WERI-Rb-1 (cell line): ENCODE measurements at regions not wholly inside any gene's neighbourhood (a gene's known extent, or its start where the extent isn't known, plus 50 kb on each side); places are given as distances from the start of the nearest gene placed in this dataset.

Source experiments
- DNase-seq: peaks from one replicate; pipeline ENCODE4 v3.0.0-alpha.2; 2020
- H3K27ac ChIP-seq: fragments of 250-450 bp; sonication (Bioruptor Pico); 2 replicates; pipeline ENCODE4 v1.5.1; 2020; ENCODE audit warnings: mild to moderate bottlenecking, moderate library complexity
- H3K27me3 ChIP-seq: fragments of 250-450 bp; sonication (Bioruptor Pico); 2 replicates; pipeline ENCODE4 v1.5.1; 2021; ENCODE audit warnings: mild to moderate bottlenecking, low read depth, moderate library complexity; ENCODE audit not compliant: insufficient read depth, severe bottlenecking
- H3K36me3 ChIP-seq: fragments of 250-450 bp; sonication (Bioruptor Pico); 2 replicates; pipeline ENCODE4 v1.5.1; 2020; ENCODE audit warnings: mild to moderate bottlenecking, moderate library complexity
- H3K4me3 ChIP-seq: 2 replicates; pipeline ENCODE4 v1.5.1; 2011; ENCODE audit warnings: low read depth, mild to moderate bottlenecking, control low read depth, low read length
- H3K9me3 ChIP-seq: fragments of 250-450 bp; sonication (Bioruptor Pico); 2 replicates; pipeline ENCODE4 v1.5.1; 2021; ENCODE audit warnings: mild to moderate bottlenecking, moderate library complexity; ENCODE audit not compliant: severe bottlenecking
- TF ChIP-seq, protein P1 (sequence below): IDR thresholded peaks from 2 replicates; pipeline ENCODE4 v1.5.1; 2011; ENCODE audit warnings: low read depth, mild to moderate bottlenecking, control low read depth, inconsistent platforms, low read length

DNA sequence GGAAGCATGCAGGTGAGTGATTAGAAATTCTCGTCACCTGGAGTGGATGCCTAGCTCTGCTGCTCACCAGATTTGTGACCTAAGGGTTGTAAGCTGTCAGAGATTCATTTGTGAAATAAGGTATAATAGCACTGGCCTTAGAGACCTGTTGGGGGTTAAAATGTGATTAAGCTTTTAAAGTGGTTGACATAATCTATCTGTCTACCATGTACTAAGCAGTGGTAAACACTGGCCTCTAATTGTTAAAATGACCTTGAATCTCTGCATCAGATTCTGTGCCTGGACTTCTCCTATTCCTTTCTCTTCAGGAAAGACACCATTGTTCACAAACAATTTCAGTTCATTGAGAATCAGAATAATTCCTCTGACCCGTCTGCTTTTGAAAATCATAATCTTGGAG lies 536.2 kb downstream of the CBLN4 start:
- Histone ChIP-seq H3K9me3 (no peaks in the 10 kb centered on the region), H3K4me3 (no peak overlapping the region), H3K27me3 (peaks cover 5% of the 10 kb centered on the region), H3K36me3 (no peaks in the 10 kb centered on the region), H3K27ac (peak overlapping the region; percentile 44)
- DNase-seq, result peak; percentile 12
- TF ChIP-seq, protein P1, sequence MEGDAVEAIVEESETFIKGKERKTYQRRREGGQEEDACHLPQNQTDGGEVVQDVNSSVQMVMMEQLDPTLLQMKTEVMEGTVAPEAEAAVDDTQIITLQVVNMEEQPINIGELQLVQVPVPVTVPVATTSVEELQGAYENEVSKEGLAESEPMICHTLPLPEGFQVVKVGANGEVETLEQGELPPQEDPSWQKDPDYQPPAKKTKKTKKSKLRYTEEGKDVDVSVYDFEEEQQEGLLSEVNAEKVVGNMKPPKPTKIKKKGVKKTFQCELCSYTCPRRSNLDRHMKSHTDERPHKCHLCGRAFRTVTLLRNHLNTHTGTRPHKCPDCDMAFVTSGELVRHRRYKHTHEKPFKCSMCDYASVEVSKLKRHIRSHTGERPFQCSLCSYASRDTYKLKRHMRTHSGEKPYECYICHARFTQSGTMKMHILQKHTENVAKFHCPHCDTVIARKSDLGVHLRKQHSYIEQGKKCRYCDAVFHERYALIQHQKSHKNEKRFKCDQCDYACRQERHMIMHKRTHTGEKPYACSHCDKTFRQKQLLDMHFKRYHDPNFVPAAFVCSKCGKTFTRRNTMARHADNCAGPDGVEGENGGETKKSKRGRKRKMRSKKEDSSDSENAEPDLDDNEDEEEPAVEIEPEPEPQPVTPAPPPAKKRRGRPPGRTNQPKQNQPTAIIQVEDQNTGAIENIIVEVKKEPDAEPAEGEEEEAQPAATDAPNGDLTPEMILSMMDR, result no peak

DNA sequence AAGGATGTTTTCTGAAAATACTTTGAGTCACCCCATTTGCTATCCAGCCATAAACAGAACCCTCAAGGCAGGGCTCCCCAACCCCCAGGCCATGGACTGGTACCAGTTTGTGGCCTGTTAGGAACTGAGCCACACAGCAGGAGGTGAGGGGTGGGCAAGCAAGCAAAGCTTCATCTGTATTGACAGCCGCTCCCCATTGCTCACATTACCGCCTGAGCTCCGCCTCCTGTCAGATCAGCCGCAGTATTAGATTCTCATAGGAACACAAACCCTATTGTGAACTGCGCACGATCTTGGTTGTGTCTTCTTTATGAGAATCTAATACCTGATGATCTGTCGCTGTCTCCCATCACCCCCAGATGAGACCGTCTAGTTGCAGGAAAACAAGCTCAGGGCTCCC lies 543.8 kb downstream of the CBLN4 start:
- peaks cover 2% of the 10 kb centered on the region for H3K9me3 ChIP-seq
- H3K4me3 ChIP-seq, result no peak overlapping the region
- H3K27ac ChIP-seq, result no peak overlapping the region
- peaks cover 2% of the 10 kb centered on the region for H3K27me3 ChIP-seq
- no peak for DNase-seq
- TF ChIP-seq, protein P1, result no peak
- H3K36me3 ChIP-seq, result no peaks in the 10 kb centered on the region

DNA sequence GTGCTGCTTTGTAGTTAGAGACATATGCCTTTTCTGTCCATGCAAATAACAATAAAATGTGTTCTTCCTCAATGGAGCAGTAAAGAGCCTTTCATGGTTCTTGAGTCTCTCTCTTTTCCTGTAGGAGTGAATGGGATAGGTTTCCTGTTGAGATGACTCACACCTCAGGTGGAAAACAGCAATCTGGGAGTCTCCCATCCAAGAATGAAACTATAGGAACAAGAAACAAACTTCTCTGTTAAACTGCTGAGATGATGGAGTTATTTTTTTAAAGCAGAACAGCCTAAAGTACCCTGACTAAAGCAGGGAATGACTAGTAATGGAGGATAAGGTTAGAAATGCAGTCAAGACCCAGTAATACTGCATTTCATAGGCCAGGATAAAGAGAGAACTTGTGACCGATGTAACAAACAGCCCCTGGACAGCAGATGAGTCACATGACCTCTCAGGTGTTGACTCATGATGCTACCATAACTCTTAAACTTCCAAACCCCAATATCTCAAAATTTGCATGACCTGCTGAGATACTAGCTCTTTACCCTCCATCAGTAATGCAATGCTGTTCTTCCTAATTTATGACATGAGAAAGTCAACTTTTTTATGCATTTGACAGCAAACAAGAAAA lies 548.9 kb downstream of the CBLN4 start:
- H3K27ac ChIP-seq, result no peak overlapping the region
- peaks cover under 1% of the 10 kb centered on the region for H3K9me3 ChIP-seq
- H3K4me3 ChIP-seq, result no peak overlapping the region
- peaks cover 2% of the 10 kb centered on the region for H3K27me3 ChIP-seq
- H3K36me3 ChIP-seq, result no peaks in the 10 kb centered on the region
- TF ChIP-seq, protein P1, result no peak
- no peak for DNase-seq

DNA sequence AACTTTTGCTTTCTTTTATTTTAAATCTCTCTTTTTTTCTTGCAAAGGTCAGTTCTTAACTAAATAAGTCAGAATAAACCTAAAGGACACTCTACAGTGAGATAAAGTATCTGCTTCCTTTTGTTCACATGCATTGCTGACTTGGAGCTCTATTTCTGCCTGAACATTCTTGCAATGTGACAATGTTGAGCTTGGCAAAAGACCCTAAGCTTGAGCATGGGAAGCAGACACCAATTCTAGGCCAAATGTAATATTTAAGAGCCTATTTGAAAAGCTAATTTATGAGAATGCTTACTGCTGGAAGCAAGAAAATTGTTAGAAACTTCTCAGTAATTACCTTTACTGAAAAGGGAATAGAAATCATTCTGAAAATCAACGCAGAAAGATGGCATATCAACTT lies 556.2 kb downstream of the CBLN4 start:
- Histone ChIP-seq H3K27ac (no peak overlapping the region), H3K9me3 (no peaks in the 10 kb centered on the region), H3K27me3 (peaks cover 17% of the 10 kb centered on the region), H3K36me3 (no peaks in the 10 kb centered on the region), H3K4me3 (no peak overlapping the region)
- no peak for DNase-seq
- TF ChIP-seq, protein P1, result no peak

DNA sequence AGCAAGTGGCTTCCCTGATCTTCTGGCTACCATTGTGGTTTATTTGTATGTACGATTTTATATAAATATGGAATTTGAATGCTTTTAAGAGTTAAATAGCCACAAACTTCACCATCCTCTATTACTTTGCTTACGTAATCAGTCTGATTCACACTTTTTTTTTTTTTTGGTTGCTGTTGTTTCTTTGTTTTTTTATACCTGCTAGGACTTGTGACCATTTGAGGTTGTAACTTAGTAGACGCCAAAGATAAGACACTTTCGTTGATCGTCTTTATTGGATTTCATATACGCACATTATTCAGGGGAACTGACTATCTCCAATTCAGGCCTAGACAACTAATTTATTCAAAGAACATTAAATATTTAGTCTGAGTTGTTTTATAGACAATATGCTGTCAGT lies 559.0 kb downstream of the CBLN4 start:
- Histone ChIP-seq H3K27me3 (peaks cover 25% of the 10 kb centered on the region), H3K4me3 (no peak overlapping the region), H3K27ac (no peak overlapping the region), H3K36me3 (no peaks in the 10 kb centered on the region), H3K9me3 (no peaks in the 10 kb centered on the region)
- no peak for DNase-seq
- TF ChIP-seq, protein P1, result no peak

DNA sequence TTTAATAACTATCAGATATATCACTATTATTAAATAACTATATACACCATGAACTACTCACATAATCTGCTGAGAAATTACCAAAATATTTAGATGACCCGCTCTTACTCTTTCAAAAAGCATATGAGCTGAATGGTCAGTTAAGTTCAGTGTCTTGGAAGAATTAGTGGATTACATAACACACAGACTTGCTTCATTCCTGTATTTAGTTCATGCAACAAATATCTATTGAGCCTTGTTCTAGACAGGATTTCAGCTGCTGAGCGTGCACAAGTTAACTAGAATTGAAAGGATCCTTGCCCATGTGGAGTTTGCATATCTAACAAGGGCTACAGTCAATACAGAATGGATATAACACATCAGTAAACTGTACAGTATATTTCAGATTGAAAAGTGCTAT lies 566.2 kb downstream of the CBLN4 start:
- DNase-seq, result no peak
- H3K27ac ChIP-seq, result no peak overlapping the region
- no peaks in the 10 kb centered on the region for H3K9me3 ChIP-seq
- H3K36me3 ChIP-seq, result no peaks in the 10 kb centered on the region
- H3K4me3 ChIP-seq, result no peak overlapping the region
- TF ChIP-seq, protein P1, result no peak
- peaks cover 31% of the 10 kb centered on the region for H3K27me3 ChIP-seq
